ENCODE measurements at regions not wholly inside any gene's neighbourhood (a gene's known extent, or its start where the extent isn't known, plus 50 kb on each side); places are given as distances from the start of the nearest gene placed in this dataset.

- H3K27me3 ChIP-seq: no peaks in the 10 kb centered on the region
- DNase-seq: no peak
- intact Hi-C loops (cut with DNase I): no loop called here
- H3K4me3 ChIP-seq (replicated peaks in 1 of 3): no peak overlapping the region
- 58 to 81% methylated on average over 3 of the region's 3 CpGs for WGBS, 2 donors
- H3K36me3 ChIP-seq: no peaks in the 10 kb centered on the region
- no peaks in the 10 kb centered on the region for H3K9me3 ChIP-seq
- no peak overlapping the region for H3K27ac ChIP-seq
- H3K4me1 ChIP-seq: no peaks in the 10 kb centered on the region
- TF ChIP-seq CTCF (IDR thresholded peaks at IDR 0.05) (no peak), POLR2A (IDR thresholded peaks at IDR 0.05) (no peak)
Measured at GRCh38 chr13:61608138-61608537, 192.5 kb upstream of the PCDH20 start.

GRCh38 chr13:61600360-61601033, 184.8 kb upstream of the PCDH20 start:
- H3K4me3 ChIP-seq (replicated peaks in 1 of 3): no peak overlapping the region
- H3K36me3 ChIP-seq: no peaks in the 10 kb centered on the region
- no peaks in the 10 kb centered on the region for H3K27me3 ChIP-seq
- no peaks in the 10 kb centered on the region for H3K4me1 ChIP-seq
- H3K27ac ChIP-seq: no peak overlapping the region
- intact Hi-C loops (cut with DNase I): no loop called here
- WGBS, 2 donors: 76 to 78% methylated on average over 3 of the region's 3 CpGs
- H3K9me3 ChIP-seq: no peaks in the 10 kb centered on the region
- no peak for TF ChIP-seq POLR2A (IDR thresholded peaks at IDR 0.05)
- no peak for TF ChIP-seq CTCF (IDR thresholded peaks at IDR 0.05)
- no peak for DNase-seq

- Histone ChIP-seq H3K4me1 (no peaks in the 10 kb centered on the region), H3K27me3 (no peaks in the 10 kb centered on the region), H3K27ac (no peak overlapping the region), H3K4me3 (replicated peaks in 1 of 3) (no peak overlapping the region), H3K9me3 (no peaks in the 10 kb centered on the region), H3K36me3 (no peaks in the 10 kb centered on the region)
- intact Hi-C loops (cut with DNase I): no loop called here
- no peak for DNase-seq
- TF ChIP-seq POLR2A (IDR thresholded peaks at IDR 0.05) (no peak), CTCF (IDR thresholded peaks at IDR 0.05) (no peak)
- WGBS, 2 donors: 28 to 32% methylated on average over 2 of the region's 2 CpGs
Measured at GRCh38 chr13:61592489-61592888, 176.8 kb upstream of the PCDH20 start.

- WGBS, 2 donors: 63 to 67% methylated on average over 1 of the region's 1 CpG
- intact Hi-C loops (cut with DNase I): no loop called here
- TF ChIP-seq CTCF (IDR thresholded peaks at IDR 0.05) (no peak), POLR2A (IDR thresholded peaks at IDR 0.05) (no peak)
- Histone ChIP-seq H3K4me3 (replicated peaks in 1 of 3) (no peak overlapping the region), H3K9me3 (no peaks in the 10 kb centered on the region), H3K27me3 (no peaks in the 10 kb centered on the region), H3K36me3 (no peaks in the 10 kb centered on the region), H3K4me1 (no peaks in the 10 kb centered on the region), H3K27ac (no peak overlapping the region)
- DNase-seq: no peak
Measured at GRCh38 chr13:61575973-61576372, 160.3 kb upstream of the PCDH20 start.

GRCh38 chr13:61563645-61564044, 148.0 kb upstream of the PCDH20 start:
- Histone ChIP-seq H3K9me3 (no peaks in the 10 kb centered on the region), H3K4me3 (replicated peaks in 1 of 3) (no peak overlapping the region), H3K27ac (no peak overlapping the region), H3K4me1 (no peaks in the 10 kb centered on the region), H3K27me3 (no peaks in the 10 kb centered on the region), H3K36me3 (no peaks in the 10 kb centered on the region)
- TF ChIP-seq CTCF (IDR thresholded peaks at IDR 0.05): no peak
- no peak for TF ChIP-seq POLR2A (IDR thresholded peaks at IDR 0.05)
- intact Hi-C loops (cut with DNase I): no loop called here
- DNase-seq: no peak
- WGBS, 2 donors: 21 to 51% methylated on average over 1 of the region's 1 CpG
